WERI-Rb-1 (cell line): ENCODE measurements at regions not wholly inside any gene's neighbourhood (a gene's known extent, or its start where the extent isn't known, plus 50 kb on each side); places are given as distances from the start of the nearest gene placed in this dataset.

ENCODE experiments used
- DNase-seq: peaks from one replicate; pipeline ENCODE4 v3.0.0-alpha.2; 2020
- H3K27ac ChIP-seq: fragments of 250-450 bp; sonication (Bioruptor Pico); 2 replicates; pipeline ENCODE4 v1.5.1; 2020; ENCODE audit warnings: mild to moderate bottlenecking, moderate library complexity
- H3K27me3 ChIP-seq: fragments of 250-450 bp; sonication (Bioruptor Pico); 2 replicates; pipeline ENCODE4 v1.5.1; 2021; ENCODE audit warnings: mild to moderate bottlenecking, low read depth, moderate library complexity; ENCODE audit not compliant: insufficient read depth, severe bottlenecking
- H3K36me3 ChIP-seq: fragments of 250-450 bp; sonication (Bioruptor Pico); 2 replicates; pipeline ENCODE4 v1.5.1; 2020; ENCODE audit warnings: mild to moderate bottlenecking, moderate library complexity
- H3K4me3 ChIP-seq: 2 replicates; pipeline ENCODE4 v1.5.1; 2011; ENCODE audit warnings: low read depth, mild to moderate bottlenecking, control low read depth, low read length
- H3K9me3 ChIP-seq: fragments of 250-450 bp; sonication (Bioruptor Pico); 2 replicates; pipeline ENCODE4 v1.5.1; 2021; ENCODE audit warnings: mild to moderate bottlenecking, moderate library complexity; ENCODE audit not compliant: severe bottlenecking
- CTCF ChIP-seq: IDR thresholded peaks from 2 replicates; pipeline ENCODE4 v1.5.1; 2011; ENCODE audit warnings: low read depth, mild to moderate bottlenecking, control low read depth, inconsistent platforms, low read length

GRCh38 chr2:139059617-139060016, 279.4 kb upstream of the NXPH2 start:
- Histone ChIP-seq H3K4me3 (no peak overlapping the region), H3K27ac (no peak overlapping the region), H3K9me3 (no peaks in the 10 kb centered on the region), H3K27me3 (no peaks in the 10 kb centered on the region), H3K36me3 (no peaks in the 10 kb centered on the region)
- no peak for DNase-seq
- no peak for TF ChIP-seq CTCF

GRCh38 chr2:139055202-139055601, 275.0 kb upstream of the NXPH2 start:
- no peak for TF ChIP-seq CTCF
- Histone ChIP-seq H3K9me3 (no peaks in the 10 kb centered on the region), H3K27me3 (no peaks in the 10 kb centered on the region), H3K4me3 (no peak overlapping the region), H3K36me3 (no peaks in the 10 kb centered on the region), H3K27ac (no peak overlapping the region)
- DNase-seq: no peak

- H3K4me3 ChIP-seq: no peak overlapping the region
- no peak for DNase-seq
- no peak for TF ChIP-seq CTCF
- H3K27ac ChIP-seq: no peak overlapping the region
- H3K9me3 ChIP-seq: no peaks in the 10 kb centered on the region
- H3K36me3 ChIP-seq: no peaks in the 10 kb centered on the region
- no peaks in the 10 kb centered on the region for H3K27me3 ChIP-seq
Measured at GRCh38 chr2:139048017-139048416, 267.8 kb upstream of the NXPH2 start.

GRCh38 chr2:139045524-139045923, 265.3 kb upstream of the NXPH2 start:
- no peak for DNase-seq
- H3K4me3 ChIP-seq: no peak overlapping the region
- no peaks in the 10 kb centered on the region for H3K9me3 ChIP-seq
- no peak for TF ChIP-seq CTCF
- no peaks in the 10 kb centered on the region for H3K36me3 ChIP-seq
- H3K27me3 ChIP-seq: no peaks in the 10 kb centered on the region
- no peak overlapping the region for H3K27ac ChIP-seq

GRCh38 chr2:139034064-139034463, 253.9 kb upstream of the NXPH2 start:
- TF ChIP-seq CTCF: no peak
- no peaks in the 10 kb centered on the region for H3K36me3 ChIP-seq
- H3K4me3 ChIP-seq: no peak overlapping the region
- DNase-seq: no peak
- H3K27ac ChIP-seq: no peak overlapping the region
- no peaks in the 10 kb centered on the region for H3K9me3 ChIP-seq
- no peaks in the 10 kb centered on the region for H3K27me3 ChIP-seq

- Histone ChIP-seq H3K27ac (no peak overlapping the region), H3K27me3 (no peaks in the 10 kb centered on the region), H3K36me3 (no peaks in the 10 kb centered on the region), H3K4me3 (no peak overlapping the region), H3K9me3 (no peaks in the 10 kb centered on the region)
- DNase-seq: no peak
- TF ChIP-seq CTCF: no peak
Measured at GRCh38 chr2:139033300-139033699, 253.1 kb upstream of the NXPH2 start.
